Caki2 (cell line): ENCODE measurements at regions not wholly inside any gene's neighbourhood (a gene's known extent, or its start where the extent isn't known, plus 50 kb on each side); places are given as distances from the start of the nearest gene placed in this dataset.
"Not testable (repeated sequence)": the region's sequence is repeated elsewhere in the genome, so short reads cannot be mapped to it uniquely, and the experiment has no call there.

ENCODE experiments used
- DNase-seq: peaks from one replicate; pipeline ENCODE4 v3.0.0-alpha.2; 2015; ENCODE audit warnings: low read depth
- in situ Hi-C: cut with HindIII; loops from 2 replicates; pipeline ENCODE4 v1.10.0; 2016; ENCODE audit warnings: low sequenced_read_pairs, low pct_unique_long_range_greater_than_20kb, mixed read lengths

DNA sequence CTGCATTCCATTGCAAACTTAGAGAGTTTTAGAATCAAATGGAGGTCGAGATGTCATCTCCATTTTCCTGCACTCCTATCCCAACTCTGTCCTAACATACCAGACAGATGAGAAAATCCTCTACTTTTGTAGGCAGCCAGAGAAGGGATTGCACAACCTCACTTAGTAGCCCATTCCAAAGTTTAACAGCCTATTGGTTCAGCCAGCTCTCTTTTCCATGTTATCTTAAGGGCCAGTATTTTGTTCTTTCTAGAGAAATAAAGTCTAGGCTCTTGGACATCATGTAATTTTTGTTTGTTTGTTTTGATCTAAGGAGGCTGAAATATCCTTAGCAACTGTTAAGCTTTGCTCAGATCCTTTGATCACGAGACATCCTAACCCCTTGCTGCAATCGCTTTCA is 173.0 kb downstream of the COX18 start:
- in situ Hi-C loops = no loop called here
- no peak for DNase-seq

DNA sequence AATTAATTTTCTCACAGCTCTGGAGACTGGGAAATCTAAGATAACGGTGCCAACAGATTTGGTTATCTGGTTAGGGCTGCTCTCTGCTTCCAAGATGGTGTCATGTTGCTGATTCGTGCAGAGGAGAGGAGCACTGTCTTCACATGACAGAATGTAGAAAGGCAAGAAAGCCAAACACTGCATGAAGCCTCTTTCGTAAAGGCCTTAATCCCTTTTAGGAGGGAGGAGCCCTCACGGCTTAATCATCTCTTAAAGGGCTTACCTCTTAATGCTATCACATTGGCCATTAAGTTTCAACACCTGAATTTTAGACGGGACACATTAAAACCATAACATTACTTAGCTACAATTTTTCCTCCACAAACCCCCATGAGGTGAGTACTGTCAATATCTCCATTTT is 174.1 kb downstream of the COX18 start:
- in situ Hi-C loops = no loop called here

DNA sequence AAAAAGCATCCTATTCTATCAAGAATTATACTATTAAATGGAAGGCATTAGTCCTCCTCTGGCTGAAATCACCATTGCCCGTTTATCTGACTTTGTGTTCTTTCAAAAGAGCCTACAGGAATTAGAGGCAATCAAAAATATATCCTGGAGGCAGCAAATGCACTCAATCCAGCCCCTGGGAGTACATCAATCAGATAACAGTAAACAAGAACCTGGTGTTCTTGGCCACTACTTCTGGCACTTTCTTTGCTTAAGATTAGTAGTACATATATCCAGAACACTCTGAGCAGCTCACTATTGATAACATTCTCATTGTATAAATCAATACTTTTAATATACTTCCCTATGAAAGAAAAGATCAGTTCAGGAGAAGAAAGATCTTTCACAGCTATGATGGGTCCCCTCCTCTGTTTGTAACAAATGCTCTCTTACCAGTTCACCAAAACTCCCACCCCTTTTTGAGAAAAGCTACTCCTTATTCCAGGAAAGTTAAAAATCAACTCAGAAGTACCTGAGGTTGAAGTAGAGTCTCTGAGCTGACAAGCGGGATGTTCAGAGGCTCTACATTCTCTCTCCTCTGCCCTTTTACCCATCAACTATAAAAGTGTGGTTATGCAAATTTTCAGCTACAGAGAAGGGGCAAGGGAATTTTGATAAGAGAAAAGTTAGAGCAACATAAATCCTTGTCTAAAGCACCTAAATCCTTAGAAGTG is 176.0 kb downstream of the COX18 start:
- DNase-seq = no peak
- in situ Hi-C loops = no loop called here

More for the DNA sequence above, 174.1 kb downstream of the COX18 start:
- DNase-seq = no peak

DNA sequence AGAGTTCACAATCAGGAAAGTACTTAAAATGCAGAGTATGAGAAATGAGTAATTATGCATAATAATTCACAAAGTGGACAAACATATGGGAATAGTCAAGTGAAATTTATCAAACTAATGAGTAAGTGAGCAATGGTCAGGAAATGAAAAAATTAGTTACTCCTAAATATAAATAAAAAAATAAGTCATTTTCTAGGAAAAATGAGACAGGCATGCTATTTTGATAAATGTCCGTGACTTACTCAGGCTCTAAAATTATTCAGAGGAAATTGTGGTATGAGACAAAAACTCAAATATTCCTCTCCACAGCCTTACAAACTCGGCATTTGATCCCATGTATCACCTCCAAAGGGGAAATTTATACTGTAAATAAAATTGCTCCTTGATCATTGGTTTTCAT is 181.2 kb downstream of the COX18 start:
- DNase-seq = no peak
- in situ Hi-C loops = no loop called here

DNA sequence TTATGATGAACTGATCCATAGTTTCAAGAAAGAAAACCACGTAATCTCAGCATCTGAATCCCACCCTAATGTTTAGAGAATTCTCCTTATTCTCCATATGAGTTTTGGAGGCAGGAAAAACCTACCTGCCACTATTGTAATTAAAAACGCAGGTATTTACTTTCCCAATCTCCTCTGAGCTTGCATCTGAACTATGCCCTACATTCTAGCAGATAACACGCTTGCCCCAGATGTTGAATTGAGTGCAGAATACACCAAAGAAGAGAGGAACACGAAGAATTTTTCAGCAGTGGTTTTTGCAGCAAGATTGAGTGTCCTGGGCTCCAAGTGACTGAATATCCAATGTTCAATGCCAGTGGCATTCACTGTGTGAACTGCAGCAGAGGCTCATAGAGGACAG is 182.4 kb downstream of the COX18 start:
- no peak for DNase-seq
- in situ Hi-C loops = no loop called here

DNA sequence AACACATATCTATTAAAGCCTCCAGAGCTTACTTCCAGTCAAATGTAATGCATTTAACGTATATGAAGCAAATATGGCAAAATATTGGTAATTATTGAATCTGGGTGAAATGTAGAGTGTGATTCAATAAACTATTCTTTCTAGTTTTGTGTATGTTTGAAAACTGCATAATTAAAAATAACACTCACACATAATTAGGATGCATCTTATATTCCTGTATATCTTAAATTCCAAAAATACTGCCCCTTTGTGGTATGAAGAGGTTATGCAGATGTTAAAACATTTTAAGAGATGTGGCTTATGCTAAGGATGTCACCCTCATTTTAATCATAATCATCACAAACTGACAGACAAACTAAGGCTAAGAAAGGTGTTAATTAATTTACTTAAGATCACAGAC is 182.9 kb downstream of the COX18 start:
- in situ Hi-C loops = no loop called here
- DNase-seq = no peak

DNA sequence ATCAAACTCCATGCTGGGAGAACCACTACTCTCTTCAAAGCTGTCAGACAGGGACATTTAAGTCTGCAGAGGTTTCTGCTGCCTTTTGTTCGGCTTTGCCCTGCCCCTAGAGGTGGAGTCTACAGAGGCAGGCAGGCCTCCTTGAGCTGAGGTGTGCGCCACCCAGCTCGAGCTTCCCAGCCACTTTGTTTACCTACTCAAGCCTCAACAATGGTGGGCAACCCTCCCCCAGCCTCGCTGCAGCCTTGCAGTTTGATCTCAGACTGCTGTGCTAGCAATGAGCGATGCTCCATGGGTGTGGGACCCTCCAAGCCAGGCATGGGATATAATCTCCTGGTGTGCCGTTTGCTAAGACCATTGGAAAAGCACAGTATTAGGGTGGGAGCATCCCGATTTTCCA is 185.3 kb downstream of the COX18 start:
- DNase-seq, in situ Hi-C loops: not testable (repeated sequence)

DNA sequence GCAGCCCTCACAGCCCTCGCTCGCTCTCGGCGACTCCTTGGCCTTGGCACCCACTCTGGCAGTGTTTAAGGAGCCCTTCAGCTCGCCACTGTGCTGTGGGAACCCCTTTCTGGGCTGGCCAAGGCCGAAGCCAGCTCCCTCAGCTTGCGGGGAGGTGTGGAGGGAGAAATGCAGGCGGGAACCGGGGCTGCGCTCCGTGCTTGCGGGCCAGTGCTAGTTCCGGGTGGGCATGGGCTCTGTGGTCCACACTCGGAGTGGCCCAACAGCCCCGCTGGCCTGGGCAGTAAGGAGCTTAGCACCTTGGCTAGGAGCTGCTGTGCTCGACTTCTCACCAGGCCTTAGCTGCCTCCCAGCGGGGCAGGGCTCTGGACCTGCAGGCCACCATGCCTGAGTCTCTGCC is 192.6 kb downstream of the COX18 start:
- in situ Hi-C loops = no loop called here
- no peak for DNase-seq

DNA sequence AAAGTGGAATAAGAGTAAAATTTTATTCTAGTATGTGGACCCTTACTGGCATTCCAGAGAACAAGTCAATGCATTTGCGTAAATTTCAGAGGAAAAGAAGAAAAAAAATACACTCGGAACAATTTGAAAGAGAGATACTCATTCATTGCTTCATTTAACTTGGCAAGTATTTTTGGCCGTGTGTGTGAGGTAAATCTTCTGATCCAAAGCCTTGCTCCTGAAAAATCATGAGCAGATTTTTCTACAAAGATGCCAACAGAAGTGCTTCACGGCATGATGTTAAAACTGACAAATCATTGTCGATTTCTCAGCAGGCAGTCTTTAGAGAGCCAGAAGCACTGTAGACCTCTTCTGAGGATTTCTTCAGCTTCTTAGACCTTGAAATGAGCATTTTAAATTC is 194.0 kb downstream of the COX18 start:
- no peak for DNase-seq
- in situ Hi-C loops = no loop called here

DNA sequence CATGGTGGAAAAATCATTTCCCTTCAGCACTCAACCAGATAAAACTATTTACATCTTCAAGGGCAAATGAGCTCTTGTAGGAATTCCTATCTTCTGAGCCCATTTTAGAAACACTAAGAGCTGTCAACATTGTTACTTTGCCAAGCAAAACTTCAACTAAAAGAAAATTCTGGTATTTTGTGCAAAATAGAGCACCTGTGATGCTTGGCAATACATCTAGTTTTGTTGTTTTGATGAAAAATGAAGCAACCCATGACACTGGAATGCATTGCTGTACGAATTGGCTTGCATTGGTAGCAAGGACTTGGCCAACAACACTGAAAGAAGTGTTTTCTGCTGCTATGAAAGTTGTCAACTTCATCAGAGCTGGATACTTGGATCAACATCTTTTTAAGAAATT is 194.4 kb downstream of the COX18 start:
- no peak for DNase-seq
- in situ Hi-C loops = no loop called here

DNA sequence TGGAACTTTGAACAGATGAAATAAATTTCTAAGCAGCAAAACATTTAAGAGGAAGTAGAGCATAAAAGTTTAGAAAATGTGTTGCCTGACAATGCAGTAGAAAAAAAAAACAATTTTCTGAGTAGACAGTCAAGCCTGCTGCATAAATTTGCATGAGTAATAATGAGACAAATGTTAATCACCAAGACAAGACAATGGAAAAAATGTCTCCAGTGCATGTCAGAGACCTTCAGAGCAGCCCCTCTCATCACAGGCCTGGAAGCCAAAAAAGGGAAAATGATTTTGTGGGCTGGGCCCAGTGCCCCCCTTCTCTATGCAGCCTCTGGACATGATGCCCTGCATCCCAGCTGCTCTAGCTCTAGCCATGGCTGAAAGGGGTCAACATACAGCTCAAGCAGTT is 204.6 kb downstream of the COX18 start:
- no peak for DNase-seq
- in situ Hi-C loops = no loop called here

DNA sequence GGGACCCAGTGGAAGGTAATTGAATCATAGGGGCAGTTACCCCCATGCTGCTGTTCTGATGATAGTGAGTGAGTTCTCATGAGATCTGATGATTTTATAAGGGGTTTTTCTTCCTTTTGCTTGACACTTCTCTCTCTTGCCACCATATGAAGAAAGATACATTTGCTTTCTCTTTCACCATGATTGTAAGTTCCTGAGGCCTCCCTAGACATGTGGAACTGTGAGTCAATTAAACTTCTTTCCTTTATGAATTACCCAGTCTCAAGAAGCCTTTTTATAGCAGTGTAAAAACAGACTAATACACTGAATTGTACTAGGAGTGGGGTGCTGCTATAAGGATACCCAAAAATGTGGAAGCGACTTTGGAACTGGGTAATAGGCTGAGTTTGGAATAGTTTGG is 205.2 kb downstream of the COX18 start:
- DNase-seq, in situ Hi-C loops: not testable (repeated sequence)

DNA sequence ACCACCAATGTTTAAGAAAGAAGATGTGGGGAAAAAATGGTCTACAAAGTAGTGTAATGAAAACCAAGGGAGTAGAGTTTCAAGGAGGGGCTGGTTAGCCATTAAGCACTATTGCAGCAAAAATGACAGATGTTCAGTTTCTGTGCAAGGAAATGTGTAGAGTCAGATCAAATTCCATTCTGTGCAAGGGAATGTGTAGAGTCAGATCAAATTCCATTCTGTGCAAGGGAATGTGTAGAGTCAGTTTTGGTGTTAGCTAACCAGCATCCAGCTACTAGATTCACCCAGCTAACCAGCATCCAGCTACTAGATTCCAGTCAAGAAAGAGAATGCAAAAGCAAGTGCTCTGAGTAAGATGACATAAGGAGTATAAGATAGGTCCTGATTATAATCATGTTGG is 208.8 kb downstream of the COX18 start:
- in situ Hi-C loops = no loop called here

DNA sequence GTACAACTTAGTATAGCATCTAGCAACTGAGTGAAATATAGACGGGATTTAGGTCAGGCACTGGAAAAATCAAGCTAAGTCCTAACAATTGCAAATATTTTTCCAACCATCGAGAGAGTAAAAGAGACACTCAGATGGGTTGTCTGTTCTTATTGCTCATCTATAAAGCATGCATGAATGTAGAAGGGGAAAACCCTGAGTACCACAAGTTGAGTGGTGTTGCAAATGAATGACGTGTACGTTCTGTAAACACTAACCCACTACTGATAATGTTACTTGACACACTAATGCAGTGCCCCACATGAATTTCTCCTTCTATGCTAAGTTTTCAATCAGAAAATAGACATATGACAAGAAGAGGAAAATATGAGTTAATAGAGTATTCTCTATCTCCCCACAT is 211.2 kb downstream of the COX18 start:
- peak; percentile 50 for DNase-seq
- in situ Hi-C loops = no loop called here

More for the DNA sequence above, 208.8 kb downstream of the COX18 start:
- no peak for DNase-seq

DNA sequence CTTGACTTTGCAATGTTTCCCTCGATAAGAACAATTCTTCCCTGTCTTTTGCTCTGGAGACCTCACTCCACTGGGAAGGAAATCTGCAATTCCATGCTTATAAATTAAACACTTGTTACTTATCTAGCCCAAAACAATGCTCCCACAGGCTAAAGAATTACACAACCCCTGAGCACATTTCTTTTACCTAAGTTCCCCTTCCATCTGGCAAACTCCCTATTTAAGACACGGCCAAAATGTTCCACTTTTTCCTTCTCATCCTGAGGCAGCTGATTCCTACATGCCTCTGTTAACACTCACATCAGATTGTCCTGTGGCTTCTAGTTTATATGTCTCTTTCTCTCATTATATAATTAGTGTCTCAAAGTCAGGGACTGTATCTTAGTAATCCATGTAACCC is 211.7 kb downstream of the COX18 start:
- in situ Hi-C loops = no loop called here
- no peak for DNase-seq

DNA sequence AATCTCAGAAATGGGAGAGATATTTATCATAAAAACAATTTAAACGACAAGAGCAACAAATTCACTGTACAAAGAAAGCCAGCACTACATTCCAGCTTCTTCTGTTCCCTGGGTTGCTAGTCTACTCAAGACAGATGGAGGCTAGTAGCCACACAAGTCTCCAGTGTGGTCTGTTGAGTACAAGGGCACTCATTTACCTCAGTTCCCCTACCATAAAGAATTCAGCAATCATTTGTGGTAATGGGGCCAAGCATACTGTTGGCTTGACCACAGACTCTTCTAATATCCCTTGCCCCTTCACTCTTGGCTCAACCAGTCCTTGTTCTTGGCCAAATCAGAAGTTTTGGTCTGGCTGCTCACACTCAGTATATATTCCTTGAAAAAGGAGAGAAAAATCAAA is 212.3 kb downstream of the COX18 start:
- DNase-seq = no peak
- in situ Hi-C loops = no loop called here

DNA sequence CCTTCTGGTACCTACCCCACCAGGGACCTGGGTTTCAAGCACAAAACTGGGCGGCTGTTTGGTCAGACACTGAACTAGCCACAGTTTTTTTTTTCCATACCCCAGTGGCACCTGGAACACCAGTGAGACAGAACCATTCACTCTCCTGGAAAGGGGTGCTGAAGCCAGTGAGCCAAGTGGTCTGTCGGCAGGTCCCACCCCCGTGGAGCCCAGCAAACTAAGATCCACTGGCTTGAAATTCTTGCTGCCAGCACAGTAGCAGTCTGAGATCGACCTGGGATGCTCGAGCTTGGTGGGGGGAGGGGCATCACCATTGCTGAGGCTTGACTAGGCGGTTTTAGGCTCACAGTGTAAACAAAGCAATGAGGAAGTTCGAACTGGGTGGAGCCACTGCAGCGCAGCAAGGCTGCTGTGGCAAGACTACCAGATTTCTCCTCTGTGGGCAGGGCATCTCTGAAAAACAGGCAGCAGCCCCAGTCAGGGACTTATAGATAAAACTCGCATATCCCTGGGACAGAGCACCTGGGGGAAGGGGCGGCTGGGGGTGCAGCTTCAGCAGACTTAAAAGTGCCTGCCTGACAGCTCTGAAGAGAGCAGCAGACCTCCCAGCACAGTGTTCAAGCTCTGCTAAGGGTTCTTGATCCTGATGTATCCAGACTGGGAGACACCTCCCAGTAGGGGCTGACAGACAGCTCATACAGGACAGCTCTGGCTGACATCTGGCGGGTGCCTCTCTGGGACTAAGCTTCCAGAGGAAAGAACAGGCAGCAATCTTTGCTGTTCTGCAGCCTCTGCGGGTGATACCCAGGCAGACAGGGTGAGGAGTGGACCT is 223.0 kb downstream of the COX18 start:
- DNase-seq = peak; percentile 35
- in situ Hi-C loops = no loop called here

DNA sequence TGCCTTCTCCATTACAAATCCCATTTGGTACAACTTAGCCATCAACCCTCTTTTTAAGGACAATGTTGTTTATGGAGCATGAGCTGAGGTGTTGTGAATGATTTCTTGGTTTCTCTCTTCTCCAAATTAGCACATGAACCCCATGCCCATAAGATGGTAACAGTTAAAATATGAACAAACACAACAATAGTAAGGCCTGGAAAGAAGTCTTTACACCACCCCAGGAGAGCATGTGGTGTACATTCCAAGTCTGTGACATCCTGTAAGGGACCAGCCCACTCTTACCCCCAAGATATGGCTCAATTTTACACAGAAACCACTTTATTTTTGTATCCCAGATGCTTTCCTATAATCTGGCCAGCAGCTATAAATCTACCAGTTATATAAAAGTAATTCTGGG is 226.1 kb downstream of the COX18 start:
- DNase-seq = no peak
- in situ Hi-C loops = no loop called here

DNA sequence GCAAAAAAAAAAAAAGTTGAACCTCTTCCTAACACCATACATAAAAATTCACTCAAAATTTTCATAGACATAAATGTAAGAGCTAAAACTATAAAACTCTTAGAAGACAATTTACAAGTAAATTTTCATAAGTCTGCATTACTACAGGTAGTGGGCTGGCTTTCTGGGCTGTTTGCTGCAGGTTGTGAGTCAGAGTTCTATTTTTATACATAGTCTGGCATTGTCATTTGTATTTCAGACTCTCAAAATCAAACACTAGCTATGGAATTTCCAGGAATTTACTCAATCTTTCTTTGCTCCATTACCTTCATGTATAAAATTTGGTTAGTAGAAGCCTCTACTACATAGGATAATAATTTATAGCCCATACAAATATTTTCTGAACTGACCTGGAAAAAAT is 227.2 kb downstream of the COX18 start:
- DNase-seq = no peak
- in situ Hi-C loops = no loop called here

DNA sequence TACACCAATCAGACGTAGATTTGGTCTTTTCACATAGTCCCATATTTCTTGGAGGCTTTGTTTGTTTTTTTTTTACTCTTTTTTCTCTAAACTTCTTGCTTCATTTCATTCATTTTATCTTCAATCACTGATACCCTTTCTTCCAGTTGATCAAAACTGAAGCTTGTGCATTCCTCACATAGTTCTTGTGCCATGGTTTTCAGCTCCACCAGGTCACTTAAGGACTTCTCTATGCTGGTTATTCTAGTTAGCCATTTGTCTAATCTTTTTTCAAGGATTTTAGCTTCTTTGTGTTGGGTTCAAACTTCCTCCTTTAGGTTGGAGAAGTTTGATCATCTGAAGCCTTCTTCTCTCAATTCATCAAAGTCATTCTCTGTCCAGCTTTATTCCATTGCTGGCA is 229.3 kb downstream of the COX18 start:
- DNase-seq = not testable (repeated sequence)

More for the DNA sequence above, 229.3 kb downstream of the COX18 start:
- in situ Hi-C loops = not testable (repeated sequence)
